ENCODE measurements at regions not wholly inside any gene's neighbourhood (a gene's known extent, or its start where the extent isn't known, plus 50 kb on each side); places are given as distances from the start of the nearest gene placed in this dataset.

DNA sequence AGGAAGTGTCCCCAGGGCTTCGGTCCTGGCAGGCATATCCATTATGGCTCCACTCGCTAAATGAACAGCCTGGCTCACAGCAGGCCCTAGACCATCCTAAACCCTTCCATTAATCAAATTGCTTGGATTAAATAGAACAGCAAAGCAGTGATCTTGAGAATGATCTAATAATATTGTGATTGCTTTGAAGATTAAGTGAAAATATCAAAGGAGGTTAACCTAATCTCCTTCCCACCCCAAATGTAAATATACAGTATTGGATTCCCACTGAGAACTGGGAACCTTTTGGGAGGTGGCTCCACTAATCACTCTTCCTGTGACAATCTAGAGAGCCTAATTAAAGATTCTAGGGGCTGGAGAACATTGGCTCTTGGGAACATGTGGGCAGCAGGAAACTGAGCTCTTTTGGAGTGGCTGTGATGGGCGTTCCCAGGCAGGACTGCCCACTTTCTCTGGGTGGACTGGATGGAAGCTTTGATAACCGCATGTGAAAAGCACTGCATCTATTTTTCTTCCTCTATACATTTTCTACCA, 68.3 kb upstream of the FRMD1 start:
- Histone ChIP-seq H2AFZ (no peak overlapping the region), H3K27ac (no peak overlapping the region), H3K4me1 (ENCODE audit: insufficient read depth) (peaks cover 6% of the 10 kb centered on the region), H3K4me2 (no peak overlapping the region), H3K79me2 (no peaks in the 10 kb centered on the region), H4K20me1 (ENCODE audit: insufficient read depth, poor library complexity, severe bottlenecking) (no peaks in the 10 kb centered on the region), H3K36me3 (replicated peaks; ENCODE audit: insufficient read depth, low read depth) (no peaks in the 10 kb centered on the region), H3K9me3 (ENCODE audit: low read depth) (no peaks in the 10 kb centered on the region), H3K27me3 (no peaks in the 10 kb centered on the region), H3K4me3 (no peak overlapping the region), H3K9me2 (replicated peaks; ENCODE audit: insufficient read depth) (no peaks in the 10 kb centered on the region)
- DNase-seq (ENCODE audit: low spot score): no peak
- 82% methylated on average over 4 of the region's 4 CpGs for WGBS (ENCODE audit: low lambda C conversion rate, missing lambda C conversion rate)
- TF ChIP-seq, protein P1, sequence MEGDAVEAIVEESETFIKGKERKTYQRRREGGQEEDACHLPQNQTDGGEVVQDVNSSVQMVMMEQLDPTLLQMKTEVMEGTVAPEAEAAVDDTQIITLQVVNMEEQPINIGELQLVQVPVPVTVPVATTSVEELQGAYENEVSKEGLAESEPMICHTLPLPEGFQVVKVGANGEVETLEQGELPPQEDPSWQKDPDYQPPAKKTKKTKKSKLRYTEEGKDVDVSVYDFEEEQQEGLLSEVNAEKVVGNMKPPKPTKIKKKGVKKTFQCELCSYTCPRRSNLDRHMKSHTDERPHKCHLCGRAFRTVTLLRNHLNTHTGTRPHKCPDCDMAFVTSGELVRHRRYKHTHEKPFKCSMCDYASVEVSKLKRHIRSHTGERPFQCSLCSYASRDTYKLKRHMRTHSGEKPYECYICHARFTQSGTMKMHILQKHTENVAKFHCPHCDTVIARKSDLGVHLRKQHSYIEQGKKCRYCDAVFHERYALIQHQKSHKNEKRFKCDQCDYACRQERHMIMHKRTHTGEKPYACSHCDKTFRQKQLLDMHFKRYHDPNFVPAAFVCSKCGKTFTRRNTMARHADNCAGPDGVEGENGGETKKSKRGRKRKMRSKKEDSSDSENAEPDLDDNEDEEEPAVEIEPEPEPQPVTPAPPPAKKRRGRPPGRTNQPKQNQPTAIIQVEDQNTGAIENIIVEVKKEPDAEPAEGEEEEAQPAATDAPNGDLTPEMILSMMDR (IDR thresholded peaks at IDR 0.05; ENCODE audit: poor library complexity): no peak
- TF ChIP-seq EZH2 (IDR thresholded peaks at IDR 0.05; ENCODE audit: borderline replicate concordance) (no peak), EZH2phosphoT487 (IDR thresholded peaks at IDR 0.05; ENCODE audit: low read depth, severe bottlenecking, unreplicated experiment) (no peak)

- H2AFZ ChIP-seq: no peak overlapping the region
- H3K4me2 ChIP-seq: no peak overlapping the region
- 78% methylated on average over 12 of the region's 12 CpGs for WGBS (ENCODE audit: low lambda C conversion rate, missing lambda C conversion rate)
- no peak for DNase-seq (ENCODE audit: low spot score)
- H3K27ac ChIP-seq: no peak overlapping the region
- TF ChIP-seq, protein P1 (IDR thresholded peaks at IDR 0.05; ENCODE audit: poor library complexity): no peak
- TF ChIP-seq EZH2 (IDR thresholded peaks at IDR 0.05; ENCODE audit: borderline replicate concordance): no peak
- H3K9me3 ChIP-seq (ENCODE audit: low read depth): no peaks in the 10 kb centered on the region
- no peaks in the 10 kb centered on the region for H3K4me1 ChIP-seq (ENCODE audit: insufficient read depth)
- no peaks in the 10 kb centered on the region for H3K9me2 ChIP-seq (replicated peaks; ENCODE audit: insufficient read depth)
- no peaks in the 10 kb centered on the region for H3K79me2 ChIP-seq
- H3K36me3 ChIP-seq (replicated peaks; ENCODE audit: insufficient read depth, low read depth): no peaks in the 10 kb centered on the region
- no peaks in the 10 kb centered on the region for H3K27me3 ChIP-seq
- H3K4me3 ChIP-seq: no peak overlapping the region
- no peaks in the 10 kb centered on the region for H4K20me1 ChIP-seq (ENCODE audit: insufficient read depth, poor library complexity, severe bottlenecking)
Measured at GRCh38 chr6:168145747-168146596, 67.0 kb upstream of the FRMD1 start.

DNA sequence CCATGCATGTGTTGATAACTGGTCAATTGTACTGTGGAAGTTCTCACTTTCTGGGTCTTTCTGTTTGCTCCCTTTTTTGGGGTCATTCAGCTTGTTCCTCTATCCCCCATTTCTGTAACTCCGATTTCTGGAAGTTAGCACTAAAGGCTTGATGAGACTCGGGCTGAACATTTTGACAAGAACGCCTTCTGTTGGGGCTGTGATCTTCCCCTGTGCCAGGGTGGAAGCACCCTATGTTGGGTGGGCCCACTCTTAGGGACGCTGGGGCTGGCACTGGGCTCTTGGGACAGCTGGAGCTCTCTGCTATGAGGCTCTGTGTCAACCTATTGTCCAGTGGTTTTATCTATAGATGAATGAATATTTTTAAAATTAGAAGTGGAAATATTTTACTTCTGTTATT, 60.1 kb upstream of the FRMD1 start:
- no peak overlapping the region for H3K4me2 ChIP-seq
- H3K9me3 ChIP-seq (ENCODE audit: low read depth): no peaks in the 10 kb centered on the region
- H4K20me1 ChIP-seq (ENCODE audit: insufficient read depth, poor library complexity, severe bottlenecking): no peaks in the 10 kb centered on the region
- no peak overlapping the region for H3K4me3 ChIP-seq
- H3K36me3 ChIP-seq (replicated peaks; ENCODE audit: insufficient read depth, low read depth): no peaks in the 10 kb centered on the region
- no peak overlapping the region for H3K27ac ChIP-seq
- WGBS (ENCODE audit: low lambda C conversion rate, missing lambda C conversion rate): 87% methylated on average over 4 of the region's 4 CpGs
- no peaks in the 10 kb centered on the region for H3K4me1 ChIP-seq (ENCODE audit: insufficient read depth)
- H3K9me2 ChIP-seq (replicated peaks; ENCODE audit: insufficient read depth): no peaks in the 10 kb centered on the region
- H3K27me3 ChIP-seq: no peaks in the 10 kb centered on the region
- no peak for DNase-seq (ENCODE audit: low spot score)
- TF ChIP-seq EZH2 (IDR thresholded peaks at IDR 0.05; ENCODE audit: borderline replicate concordance): no peak
- TF ChIP-seq, protein P1 (IDR thresholded peaks at IDR 0.05; ENCODE audit: poor library complexity): no peak
- TF ChIP-seq EZH2phosphoT487 (IDR thresholded peaks at IDR 0.05; ENCODE audit: low read depth, severe bottlenecking, unreplicated experiment): no peak
- H3K79me2 ChIP-seq: no peaks in the 10 kb centered on the region
- H2AFZ ChIP-seq: no peak overlapping the region

All from hepatocyte (in vitro differentiated cells).